ENCODE measurements at regions not wholly inside any gene's neighbourhood (a gene's known extent, or its start where the extent isn't known, plus 50 kb on each side); places are given as distances from the start of the nearest gene placed in this dataset.

DNA sequence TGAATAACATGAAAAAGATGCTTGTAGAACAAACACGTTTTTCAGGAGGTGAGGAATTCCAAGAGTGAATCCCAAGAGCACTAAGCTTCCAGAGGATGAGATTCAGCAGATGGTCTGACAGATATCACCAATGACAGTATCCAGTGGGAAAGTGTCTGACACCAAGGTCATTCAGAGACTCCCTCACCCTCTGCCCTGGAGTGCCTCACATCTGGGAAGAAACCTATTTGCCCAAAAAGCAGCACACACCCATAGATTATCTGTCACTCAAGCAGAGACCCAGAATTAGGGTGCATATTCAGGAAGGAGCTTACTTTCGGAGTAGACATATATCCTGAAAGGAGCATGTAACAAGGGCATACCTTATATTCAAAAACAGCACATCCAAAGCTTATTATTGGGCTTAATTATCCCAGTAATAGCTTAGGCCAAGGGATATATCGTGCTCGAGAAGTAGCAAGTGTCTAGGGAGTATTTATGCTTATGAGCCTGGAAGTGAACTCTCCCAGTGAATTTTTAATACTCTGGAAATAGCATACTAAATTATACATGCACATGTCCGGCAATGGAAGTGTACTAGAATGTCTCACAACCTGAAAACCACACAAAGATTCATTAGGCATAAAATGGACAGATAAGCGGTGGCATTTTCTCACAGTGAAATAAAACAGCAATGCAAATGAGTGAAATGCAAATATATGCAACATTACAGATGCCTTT is 998.1 kb upstream of the TMEM132C start:
- DNase-seq: no peak

DNA sequence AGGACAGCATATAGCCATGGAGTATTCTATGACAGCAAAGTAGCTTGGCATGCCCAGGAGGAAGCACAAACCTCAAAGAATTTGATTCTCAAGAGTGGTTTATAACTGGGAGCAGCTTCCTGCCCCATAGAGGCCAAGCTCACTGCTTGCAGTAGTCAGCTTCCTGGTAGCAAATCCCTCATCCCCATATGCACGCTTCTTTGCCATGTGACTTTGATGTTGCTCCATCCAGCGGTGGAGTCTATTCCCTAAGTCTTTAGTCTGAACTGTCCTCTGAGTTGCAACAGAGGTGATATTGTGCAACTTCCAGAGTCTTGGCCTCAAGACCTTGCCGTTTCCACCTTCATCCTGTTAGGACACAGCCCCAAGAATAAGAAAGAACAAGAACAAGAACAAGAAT is 996.8 kb upstream of the TMEM132C start:
- DNase-seq: no peak

DNA sequence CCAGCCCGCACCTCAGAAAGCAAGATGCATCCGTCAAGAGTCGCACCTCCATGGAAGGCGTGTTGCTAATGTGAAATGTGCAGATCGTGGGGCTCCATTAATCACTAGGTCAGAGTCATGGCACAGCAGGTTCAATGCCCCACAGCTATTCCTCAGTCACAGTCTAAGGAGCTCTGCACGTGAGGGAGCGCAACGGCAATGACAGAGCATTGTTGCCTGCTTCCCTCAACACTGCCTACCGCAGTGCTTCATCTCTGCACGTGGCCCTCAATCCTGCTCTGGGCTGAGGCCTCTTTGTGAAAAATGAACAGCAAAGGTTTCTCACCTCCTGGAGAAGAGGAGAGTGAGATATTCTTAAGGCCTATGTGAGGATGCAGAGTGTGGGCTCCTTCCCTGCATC is 995.2 kb upstream of the TMEM132C start:
- no peak for DNase-seq

DNA sequence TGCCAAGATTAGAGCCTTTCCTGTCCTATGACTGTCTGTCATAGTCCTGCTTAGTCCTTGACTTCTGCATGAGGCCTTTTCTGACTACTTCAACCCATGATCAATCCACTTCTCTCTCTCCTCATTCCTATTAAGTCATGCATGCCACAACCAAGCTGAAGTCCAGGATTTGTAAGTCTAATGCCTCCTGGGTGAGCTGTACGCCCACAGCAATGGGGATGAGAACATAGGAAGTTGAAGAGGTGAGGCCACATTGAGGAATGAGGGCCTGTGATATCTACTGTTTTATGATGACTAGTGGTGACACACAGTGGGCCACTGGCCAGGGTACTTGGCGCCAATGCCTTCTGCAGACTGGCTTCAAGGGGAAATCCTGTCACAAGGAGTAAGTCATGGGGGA is 994.1 kb upstream of the TMEM132C start:
- no peak for DNase-seq

DNA sequence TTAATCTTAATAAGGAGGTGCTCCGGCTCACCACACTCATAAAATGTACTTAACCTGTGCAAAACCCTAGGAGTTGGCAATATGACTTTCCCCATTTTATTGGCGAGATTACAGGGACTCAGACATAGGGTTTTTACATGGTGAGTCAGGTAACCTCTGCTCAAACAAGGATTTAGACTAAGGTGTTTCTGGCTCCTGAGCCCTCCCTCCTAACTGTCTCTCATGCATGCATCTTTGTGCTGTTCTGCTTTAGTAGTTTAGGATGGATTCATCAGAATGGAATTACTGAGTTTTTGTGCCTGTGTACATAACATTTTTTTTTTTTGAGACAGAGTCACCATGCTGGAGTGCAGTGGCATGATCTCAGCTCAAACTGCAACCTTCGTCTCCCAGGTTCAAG is 993.3 kb upstream of the TMEM132C start:
- no peak for DNase-seq

DNA sequence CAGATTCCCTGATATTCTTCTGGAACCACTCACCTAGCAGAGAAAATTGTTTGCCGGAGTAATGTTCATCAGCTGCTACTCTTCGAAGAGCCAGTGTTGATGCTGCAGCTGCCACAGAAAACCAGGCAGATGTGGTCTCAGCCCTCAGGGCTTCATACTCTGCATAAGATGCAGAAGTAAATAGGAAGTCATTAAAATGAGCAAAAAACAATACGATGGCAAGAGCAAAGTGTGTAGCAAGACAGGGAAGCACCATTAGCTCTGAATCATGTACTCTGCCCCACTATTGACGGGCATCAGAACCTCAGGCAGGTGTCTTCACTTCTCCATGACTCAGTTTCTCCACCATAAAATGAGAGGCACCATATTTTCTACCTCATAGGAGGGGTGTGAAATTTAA is 991.6 kb upstream of the TMEM132C start:
- DNase-seq: no peak

DNA sequence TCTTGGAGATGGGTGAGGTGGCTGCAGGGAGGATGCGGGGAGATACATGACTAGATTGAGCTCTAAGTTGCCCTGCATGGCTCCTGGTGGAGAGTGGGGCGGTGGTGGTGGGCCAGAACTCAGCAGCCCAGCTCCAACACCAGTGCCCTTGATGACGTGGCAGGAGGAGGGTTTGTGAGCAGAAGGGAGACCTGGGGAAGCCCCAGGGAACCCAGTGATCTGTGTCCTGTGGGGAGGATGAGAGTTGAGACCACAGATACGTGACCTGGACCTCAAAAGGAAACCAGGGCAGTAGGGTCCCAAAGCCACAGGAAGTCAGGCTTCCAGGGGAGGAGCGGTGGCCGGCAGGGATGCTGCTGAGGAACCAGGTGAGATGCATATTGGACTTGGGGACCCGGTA is 989.1 kb upstream of the TMEM132C start:
- DNase-seq: no peak

DNA sequence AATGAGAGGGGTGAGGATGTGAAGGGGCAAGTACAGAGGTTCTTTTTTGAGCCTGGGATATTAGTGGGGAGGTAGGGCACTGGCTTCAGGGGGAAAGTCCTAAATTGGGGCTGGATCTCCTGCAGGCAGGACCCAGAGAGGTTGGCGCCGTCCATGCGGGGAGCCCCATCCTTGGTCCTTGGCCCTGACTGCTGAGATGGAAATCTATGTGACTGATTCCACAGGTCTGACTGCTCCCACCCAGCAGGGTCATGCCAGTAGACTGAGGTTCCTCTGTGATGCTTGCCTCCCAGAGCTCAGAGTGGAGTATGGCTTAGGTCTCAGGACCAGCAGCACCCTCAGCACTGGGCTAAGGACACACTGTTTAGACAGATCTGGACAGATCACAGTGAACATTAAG is 988.6 kb upstream of the TMEM132C start:
- no peak for DNase-seq

DNA sequence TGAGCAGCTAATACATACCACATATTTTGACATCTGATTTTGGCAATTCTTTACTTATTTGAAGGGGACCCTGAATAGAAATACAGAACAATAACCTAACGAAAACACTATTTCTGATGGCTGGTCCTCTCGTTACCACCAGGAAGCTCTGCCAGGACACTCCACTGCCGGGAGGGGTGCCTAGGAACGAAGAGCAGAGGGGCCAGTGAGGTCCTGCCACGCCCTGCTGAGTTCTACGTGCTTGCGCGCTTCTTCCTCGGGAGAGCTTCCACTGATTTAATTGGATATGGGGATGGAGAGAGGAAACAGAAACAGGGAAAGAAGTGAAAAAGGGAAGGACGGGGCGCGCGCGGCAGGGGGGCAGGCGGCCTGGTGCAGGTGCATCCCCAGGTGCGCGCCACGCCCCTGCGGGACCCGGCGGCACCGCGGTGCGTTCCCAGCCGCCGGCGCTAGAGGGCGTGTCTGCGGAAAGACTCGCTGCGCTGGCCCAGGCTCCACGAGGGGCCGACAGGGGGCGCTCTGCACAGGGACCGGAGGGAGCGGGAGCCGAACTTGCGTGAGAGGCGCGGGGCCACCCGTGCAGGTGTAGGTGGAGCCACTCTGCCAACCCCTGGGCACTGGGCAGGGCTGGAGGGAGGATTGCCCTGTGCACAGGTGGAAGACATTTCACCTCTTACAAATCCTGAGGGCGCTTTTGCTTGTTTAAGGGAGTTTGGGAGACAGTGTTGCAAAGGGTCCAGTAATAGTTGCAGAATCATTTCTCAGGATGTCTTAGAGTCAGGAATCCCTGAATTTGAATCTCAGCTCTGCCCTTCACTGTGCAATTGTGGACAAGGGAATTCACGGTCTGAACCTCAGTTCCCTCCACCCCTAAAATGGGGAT is 986.3 kb upstream of the TMEM132C start:
- no peak for DNase-seq

DNA sequence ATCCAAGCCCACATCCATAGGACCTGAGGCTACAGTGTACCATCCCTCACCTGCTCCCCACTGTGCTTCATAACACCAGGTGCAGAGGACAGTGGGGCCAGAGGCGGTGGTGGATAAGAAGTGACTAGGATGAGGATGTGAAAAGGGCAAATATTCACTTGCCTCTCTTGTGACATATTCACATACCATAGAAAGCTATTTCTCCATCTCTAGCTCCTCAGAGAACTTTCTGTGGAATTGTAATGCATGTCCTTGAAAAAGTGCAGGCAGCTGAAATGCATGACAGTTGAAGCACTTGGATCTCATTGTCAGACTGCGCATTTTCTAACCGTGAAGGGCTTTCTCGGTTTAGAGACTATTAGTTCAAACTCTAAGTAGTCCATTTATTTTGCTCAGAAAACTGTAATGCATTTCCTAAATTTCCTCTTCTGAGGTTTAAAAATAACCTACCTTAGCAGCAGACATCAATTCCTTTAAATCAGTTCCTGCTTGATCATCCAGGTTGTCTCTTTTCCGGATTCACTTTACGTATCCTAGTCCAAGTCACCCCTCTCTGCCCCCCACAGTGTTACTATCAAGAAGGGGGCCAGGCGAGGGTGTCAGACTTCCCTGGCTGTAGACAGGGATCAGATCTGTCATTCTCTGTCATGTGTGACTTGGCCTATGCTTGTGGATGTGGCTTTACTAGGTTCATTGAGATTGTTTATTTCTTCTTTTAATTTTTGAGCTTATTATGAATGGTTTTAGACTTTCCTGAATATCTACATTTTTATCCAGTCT is 984.0 kb upstream of the TMEM132C start:
- no peak for DNase-seq

DNA sequence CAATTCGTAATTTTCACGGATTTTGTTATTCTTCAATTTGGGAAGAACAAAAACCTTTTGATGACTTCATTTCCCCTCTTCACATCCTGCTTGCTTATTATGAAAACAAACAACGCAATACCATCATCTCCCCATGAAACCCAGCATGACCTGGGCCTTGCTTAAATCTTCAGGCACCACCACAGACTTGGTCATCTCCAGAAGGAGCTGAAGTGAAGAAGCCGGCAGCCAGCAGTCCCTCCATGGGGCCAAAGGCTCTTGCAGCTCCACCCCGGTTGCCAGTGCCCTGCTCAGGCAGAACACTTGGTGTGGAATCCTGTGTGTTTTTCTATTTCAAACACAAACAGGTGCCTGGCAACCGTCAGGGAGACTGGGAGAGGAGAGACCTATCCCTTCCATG is 982.9 kb upstream of the TMEM132C start:
- DNase-seq: no peak

DNA sequence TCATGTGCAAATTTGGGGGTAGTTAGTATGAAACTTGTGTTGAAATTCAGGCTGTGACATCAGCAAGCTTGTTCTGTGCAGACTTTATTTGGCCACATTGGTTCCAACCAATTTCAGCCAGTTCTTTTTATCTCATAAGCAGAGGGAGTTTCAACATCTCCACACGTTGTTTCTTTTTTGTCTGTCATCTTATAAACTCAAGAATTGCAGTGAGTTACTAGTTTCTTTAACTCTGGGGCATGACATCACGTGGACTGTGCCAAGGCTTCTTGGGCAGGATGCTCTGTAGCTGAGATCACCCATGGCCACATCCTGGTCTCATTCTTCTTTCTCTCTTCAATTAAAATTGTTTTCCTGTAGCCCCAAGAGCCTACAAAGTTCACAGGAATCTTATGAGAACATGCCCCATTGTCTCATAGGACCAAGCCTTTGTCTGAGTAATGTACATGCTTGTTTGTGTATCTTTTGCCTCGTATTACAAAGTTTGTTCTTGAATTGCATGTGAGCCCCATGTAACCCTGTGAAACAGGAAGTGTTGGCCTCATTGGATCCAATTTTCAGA is 982.0 kb upstream of the TMEM132C start:
- no peak for DNase-seq

DNA sequence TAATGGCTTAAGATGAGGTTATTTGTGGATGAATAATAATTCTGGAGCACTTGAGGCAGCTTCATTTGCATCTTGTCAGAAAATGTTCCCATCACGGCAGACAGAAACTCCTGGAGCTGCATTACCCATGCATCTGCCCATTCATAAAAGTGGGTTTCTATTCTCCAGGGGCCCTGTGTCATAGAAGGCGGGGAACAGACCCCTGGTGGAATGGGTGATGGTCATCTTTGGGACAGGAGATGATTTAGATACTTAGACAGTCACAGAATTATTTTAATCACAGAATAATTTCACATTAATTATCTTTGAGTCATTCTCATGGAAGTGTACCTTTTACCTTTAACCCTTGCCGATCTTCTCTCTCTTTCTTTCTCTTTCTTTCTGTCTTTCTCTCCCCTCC is 980.7 kb upstream of the TMEM132C start:
- no peak for DNase-seq

DNA sequence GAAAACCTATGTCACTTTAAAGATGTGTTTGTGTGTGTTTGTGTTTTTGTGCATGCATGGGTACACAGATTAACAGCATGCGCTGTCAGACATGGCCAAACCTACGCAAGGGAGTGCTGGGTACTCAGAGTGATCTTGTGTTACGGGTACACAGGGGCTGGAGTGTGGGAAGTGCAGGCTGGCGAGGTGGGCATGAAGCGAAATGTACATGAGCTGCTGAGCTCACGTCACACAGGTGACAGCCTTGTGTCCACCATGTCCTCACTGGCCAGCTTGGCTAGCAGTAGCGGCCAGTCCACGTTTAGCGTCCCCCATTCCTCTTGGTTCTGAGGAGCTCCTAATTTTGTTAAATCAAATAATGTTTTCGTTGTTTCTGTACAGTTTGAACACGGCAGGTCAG is 979.7 kb upstream of the TMEM132C start:
- no peak for DNase-seq

DNA sequence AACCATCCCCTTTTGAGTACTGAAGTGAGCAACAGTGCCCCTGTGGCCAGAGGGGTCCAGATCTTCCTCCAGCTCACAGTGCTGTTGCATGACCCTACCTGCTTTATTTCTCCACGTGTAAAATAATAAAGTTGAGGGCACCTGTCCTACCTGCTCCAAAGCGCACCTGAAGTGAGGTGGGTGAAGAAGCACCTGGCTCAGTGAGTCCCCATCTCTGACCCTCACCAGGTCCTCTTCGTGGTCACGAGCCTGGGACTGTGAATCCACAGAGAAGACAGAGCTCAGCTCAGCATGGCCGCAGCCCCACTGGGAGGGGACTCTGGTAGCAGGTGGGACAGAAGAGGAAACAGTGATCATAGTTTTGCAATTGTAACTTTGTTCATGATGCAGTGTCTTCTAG is 976.7 kb upstream of the TMEM132C start:
- DNase-seq: no peak

DNA sequence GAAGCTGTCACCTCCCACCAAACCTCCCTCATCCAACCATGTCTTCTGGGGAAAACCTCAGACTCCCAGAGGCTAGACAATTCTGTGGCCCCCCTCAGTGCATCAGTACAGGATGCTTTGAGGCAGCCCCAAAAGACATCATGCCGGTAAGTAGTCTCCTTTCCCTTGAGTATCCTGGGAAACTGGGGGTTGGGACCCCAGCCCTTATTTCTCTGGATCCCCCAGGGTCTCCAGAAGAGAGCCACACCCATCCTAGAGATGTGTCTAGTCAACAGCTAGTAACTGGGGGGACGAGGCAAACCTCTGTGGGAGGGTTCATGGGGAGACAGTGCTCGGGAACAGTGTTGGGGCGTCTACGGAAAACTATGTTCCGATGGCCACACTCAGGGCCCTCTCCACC is 974.2 kb upstream of the TMEM132C start:
- no peak for DNase-seq

DNA sequence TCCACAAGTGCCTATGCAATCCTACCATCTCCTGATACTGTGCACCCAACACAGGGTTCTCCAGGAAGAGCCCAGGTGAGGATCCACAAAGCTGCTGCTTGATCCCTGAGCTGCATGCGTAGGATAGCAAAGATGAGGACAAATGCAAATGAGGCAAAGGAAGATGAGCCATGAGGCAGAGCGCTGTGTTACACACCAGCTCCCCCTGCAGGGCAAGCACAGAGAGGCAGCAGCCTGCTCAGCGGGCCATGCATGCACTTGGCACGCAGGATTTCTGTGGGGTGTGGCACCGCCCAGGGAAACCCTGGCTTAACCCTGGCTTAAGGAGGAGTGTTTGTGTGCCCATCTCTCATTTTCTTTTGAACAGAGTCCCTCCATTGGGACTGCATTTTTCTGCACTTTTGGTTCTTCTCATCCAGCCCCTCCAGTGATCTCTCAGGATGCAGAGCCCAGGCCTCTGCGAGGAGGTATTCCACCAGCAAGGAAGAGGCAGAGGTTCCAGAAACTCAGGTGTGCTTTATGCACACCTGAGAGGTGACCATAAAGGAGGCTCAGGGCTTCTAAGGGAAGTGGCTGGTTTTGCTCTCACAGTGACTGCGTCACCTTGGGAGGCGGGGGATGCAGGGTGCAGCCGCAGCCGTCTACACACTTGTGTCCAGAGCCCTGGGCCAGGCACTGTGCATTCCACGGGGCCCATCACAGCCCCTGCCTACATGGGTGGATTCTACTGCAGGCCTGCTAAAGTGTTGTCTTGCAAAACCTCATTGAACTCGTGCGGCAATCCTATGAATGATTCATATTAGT is 973.3 kb upstream of the TMEM132C start:
- DNase-seq: no peak

DNA sequence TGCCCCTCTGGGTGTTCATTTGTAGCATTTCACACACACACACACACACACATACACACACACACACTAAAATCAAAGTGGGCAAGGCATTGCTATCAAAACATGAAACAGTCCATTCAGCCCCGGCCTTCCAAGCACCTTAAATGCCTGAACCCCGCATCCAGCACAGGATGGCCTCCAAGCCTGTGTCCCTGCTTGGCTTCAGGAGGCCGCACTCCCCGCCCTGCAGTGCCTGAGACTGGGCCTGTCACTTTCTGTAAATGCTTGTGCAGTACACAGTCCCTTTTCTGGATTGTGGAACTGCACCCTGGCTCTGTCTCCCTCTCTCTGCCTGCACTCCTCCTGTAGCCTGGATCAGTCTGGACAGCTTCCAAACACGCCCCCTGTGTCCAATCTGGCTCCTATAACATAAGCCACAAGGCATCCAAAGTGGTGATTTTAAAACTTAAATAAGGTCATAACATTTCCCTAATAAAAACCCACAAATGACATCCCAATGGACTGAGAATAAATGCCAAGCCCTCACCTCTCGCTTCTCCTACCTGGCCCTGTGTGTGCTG is 972.2 kb upstream of the TMEM132C start:
- DNase-seq: no peak

DNA sequence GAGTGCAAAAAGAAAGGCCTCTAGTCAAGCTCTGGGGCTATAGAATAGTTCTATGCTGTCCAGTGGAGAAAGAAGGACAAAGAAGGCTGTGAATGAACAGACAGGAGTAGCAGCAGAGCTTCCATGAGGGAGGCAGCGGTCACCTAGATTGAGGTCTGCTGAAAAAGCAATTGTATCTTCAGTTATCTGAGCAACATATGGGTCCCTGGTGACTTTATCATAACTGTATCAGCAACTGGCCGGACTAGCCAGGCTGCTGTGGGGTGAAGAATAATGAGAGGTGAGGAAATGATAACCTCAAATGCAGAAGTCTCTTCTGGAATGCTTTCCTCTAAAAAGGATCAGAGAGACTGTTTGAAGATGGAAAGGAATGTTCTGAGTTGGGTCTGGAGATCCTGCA is 971.3 kb upstream of the TMEM132C start:
- DNase-seq: no peak

DNA sequence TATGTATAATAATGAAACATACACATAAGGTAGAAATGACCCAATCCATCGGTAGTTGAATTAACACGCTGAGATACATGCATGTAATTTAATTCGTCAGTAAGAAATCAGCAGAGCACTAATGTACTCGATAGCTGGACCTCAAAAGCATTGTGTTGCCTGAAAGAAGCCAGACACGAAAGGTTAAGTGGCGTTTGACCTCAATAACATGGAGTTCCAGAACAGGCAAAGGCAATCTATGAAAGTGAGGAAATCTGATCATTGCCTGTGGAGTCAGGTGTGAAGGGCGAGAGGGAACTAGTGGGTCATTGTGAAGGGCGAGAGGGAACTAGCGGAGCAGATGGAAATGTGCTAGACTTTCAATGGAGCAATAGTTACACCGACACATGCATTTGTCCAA is 970.4 kb upstream of the TMEM132C start:
- no peak for DNase-seq

DNA sequence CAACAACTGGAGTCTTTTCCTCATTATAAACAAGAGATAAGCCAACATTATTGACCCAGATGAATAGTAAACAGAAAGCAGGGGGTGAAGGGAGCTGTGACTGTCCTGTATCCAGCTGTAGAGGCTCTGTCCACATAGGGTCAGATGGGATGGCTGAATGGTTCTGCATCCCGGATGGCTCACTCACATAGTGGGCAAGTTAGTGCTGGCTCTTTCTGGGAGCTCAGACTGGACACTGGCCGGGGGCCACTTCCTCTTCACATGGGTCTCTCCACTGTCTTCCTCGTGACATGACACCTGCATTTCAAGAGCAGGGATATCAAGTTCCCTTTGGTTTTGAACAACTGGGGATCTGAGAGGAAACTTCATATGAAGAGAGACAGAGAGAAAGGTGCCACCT is 969.6 kb upstream of the TMEM132C start:
- DNase-seq: no peak

DNA sequence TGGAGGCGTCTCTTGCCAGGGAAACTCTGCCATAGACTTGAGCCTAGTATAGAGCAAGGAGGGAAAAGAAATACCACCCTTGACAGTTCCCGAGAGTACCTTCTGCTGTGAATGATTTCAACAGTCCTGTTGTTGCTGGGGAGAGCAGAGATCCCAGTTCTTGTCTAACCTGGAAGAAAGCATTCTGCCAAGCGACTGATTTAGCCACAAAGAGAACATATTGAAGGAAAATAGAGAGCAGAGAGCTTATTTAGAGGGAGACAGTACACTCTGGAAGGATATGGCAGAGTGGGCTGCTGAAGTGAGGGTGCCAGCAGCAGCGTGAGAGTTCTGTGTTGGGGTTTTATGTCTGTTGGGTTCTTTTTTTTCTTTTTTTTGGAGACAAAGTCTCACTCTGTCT is 966.9 kb upstream of the TMEM132C start:
- DNase-seq: no peak

Data from DMS79 (cell line).